ENCODE measurements at regions not wholly inside any gene's neighbourhood (a gene's known extent, or its start where the extent isn't known, plus 50 kb on each side); places are given as distances from the start of the nearest gene placed in this dataset.

DNA sequence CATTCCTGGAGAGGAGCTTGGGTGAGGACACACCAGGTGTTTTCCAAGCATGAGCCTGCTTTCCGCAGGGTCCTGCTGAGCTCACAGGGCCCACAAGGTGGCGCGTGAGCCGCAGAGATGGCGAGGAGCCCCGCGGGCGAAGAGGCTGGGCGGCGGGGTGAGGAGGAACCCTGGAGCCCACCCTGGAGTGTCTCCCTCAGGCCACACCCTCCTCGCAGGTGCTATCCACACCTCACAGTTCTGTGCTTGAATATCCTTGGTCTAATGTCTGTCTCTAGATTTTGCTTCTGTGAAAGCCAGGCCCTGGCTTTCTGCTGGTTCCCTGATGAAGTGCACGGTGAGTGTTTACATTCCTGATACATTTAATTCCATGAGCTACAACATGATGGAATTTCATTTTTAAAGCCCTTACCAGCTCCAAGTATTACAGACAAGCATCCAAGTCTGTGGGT lies 433.6 kb downstream of the ACTR3B start:
- intact Hi-C loops (cut with micrococcal nuclease; ENCODE audit: unreplicated experiment) (no loop called here), in situ Hi-C loops (cut with HindIII; ENCODE audit: low pct_unique_long_range_greater_than_20kb, low sequenced_read_pairs) (no loop called here)
- no peak for DNase-seq (ENCODE audit: low read depth, low spot score)
- H3K4me1 ChIP-seq (ENCODE audit: control insufficient read depth, insufficient read depth, low read length) = no peaks in the 10 kb centered on the region
- H3K36me3 ChIP-seq (ENCODE audit: control insufficient read depth, insufficient read depth, low read length) = no peaks in the 10 kb centered on the region
- no TSS peak for BruUV-seq (replicated peaks)
- no peak for TF ChIP-seq TCF7L2 (IDR thresholded peaks at IDR 0.05; ENCODE audit: low read depth, low read length)
- TF ChIP-seq, protein P1, sequence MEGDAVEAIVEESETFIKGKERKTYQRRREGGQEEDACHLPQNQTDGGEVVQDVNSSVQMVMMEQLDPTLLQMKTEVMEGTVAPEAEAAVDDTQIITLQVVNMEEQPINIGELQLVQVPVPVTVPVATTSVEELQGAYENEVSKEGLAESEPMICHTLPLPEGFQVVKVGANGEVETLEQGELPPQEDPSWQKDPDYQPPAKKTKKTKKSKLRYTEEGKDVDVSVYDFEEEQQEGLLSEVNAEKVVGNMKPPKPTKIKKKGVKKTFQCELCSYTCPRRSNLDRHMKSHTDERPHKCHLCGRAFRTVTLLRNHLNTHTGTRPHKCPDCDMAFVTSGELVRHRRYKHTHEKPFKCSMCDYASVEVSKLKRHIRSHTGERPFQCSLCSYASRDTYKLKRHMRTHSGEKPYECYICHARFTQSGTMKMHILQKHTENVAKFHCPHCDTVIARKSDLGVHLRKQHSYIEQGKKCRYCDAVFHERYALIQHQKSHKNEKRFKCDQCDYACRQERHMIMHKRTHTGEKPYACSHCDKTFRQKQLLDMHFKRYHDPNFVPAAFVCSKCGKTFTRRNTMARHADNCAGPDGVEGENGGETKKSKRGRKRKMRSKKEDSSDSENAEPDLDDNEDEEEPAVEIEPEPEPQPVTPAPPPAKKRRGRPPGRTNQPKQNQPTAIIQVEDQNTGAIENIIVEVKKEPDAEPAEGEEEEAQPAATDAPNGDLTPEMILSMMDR (IDR thresholded peaks at IDR 0.05) = peak; percentile 83
- ChIA-PET POLR2A (no interaction called here), CTCF (interaction anchor here (0.6 to 1.1 kb wide), 2 partner anchors 10 to 52 kb away, joined by 3 read pairs; no protein-coding TSS in a partner anchor)
- no peaks in the 10 kb centered on the region for H3K9me3 ChIP-seq (ENCODE audit: control insufficient read depth, insufficient read depth, low read depth, low read length)
- H3K27me3 ChIP-seq (ENCODE audit: control insufficient read depth, insufficient read depth, low read length) = no peaks in the 10 kb centered on the region
- no peak overlapping the region for H3K4me3 ChIP-seq (ENCODE audit: low read depth in 2 of 2, low read length in 2 of 2)
- ATAC-seq = peak; percentile 88
- H3K27ac ChIP-seq (ENCODE audit: low read length) = no peak overlapping the region

DNA sequence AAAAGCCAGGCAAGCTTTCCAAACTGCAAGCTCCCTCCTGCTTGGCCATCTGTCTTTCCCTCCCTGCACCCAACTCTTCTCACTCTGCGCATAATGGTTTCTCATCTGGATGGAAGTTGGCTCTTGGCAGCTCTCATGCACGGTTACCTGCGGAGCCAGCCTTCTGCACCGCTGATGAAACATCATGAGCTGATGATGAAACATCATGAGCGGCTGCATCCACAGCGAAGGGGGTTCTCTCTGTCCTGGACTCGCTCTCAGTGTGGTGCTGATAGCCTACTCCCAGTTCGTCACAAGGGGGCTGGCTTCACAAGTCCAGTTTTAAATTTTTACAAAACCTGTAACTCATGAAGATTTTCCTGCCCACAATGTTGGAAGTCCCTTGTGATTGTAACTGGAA lies 457.5 kb downstream of the ACTR3B start:
- Histone ChIP-seq H3K27me3 (ENCODE audit: control insufficient read depth, insufficient read depth, low read length) (no peaks in the 10 kb centered on the region), H3K4me3 (ENCODE audit: low read depth in 2 of 2, low read length in 2 of 2) (no peak overlapping the region), H3K36me3 (ENCODE audit: control insufficient read depth, insufficient read depth, low read length) (no peaks in the 10 kb centered on the region), H3K4me1 (ENCODE audit: control insufficient read depth, insufficient read depth, low read length) (no peaks in the 10 kb centered on the region), H3K27ac (ENCODE audit: low read length) (no peak overlapping the region), H3K9me3 (ENCODE audit: control insufficient read depth, insufficient read depth, low read depth, low read length) (no peaks in the 10 kb centered on the region)
- ATAC-seq = no peak
- POLR2A ChIA-PET = interaction anchor here (0.7 kb wide), 1 partner anchor 18 kb away, joined by 3 read pairs; no protein-coding TSS in a partner anchor
- DNase-seq (ENCODE audit: low read depth, low spot score) = no peak
- CTCF ChIA-PET = no interaction called here
- TF ChIP-seq POLR2AphosphoS5 (IDR thresholded peaks at IDR 0.05; ENCODE audit: low read depth, low read length) (no peak), SIN3A (IDR thresholded peaks at IDR 0.05; ENCODE audit: borderline replicate concordance, insufficient read depth, low read depth, low read length) (no peak), TCF7L2 (IDR thresholded peaks at IDR 0.05; ENCODE audit: low read depth, low read length) (no peak)
- TF ChIP-seq, protein P2, sequence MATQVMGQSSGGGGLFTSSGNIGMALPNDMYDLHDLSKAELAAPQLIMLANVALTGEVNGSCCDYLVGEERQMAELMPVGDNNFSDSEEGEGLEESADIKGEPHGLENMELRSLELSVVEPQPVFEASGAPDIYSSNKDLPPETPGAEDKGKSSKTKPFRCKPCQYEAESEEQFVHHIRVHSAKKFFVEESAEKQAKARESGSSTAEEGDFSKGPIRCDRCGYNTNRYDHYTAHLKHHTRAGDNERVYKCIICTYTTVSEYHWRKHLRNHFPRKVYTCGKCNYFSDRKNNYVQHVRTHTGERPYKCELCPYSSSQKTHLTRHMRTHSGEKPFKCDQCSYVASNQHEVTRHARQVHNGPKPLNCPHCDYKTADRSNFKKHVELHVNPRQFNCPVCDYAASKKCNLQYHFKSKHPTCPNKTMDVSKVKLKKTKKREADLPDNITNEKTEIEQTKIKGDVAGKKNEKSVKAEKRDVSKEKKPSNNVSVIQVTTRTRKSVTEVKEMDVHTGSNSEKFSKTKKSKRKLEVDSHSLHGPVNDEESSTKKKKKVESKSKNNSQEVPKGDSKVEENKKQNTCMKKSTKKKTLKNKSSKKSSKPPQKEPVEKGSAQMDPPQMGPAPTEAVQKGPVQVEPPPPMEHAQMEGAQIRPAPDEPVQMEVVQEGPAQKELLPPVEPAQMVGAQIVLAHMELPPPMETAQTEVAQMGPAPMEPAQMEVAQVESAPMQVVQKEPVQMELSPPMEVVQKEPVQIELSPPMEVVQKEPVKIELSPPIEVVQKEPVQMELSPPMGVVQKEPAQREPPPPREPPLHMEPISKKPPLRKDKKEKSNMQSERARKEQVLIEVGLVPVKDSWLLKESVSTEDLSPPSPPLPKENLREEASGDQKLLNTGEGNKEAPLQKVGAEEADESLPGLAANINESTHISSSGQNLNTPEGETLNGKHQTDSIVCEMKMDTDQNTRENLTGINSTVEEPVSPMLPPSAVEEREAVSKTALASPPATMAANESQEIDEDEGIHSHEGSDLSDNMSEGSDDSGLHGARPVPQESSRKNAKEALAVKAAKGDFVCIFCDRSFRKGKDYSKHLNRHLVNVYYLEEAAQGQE (IDR thresholded peaks at IDR 0.05; ENCODE audit: insufficient read depth in 1 of 2, low read depth in 2 of 2, low read length in 1 of 2) = no peak
- TF ChIP-seq, protein P1 (IDR thresholded peaks at IDR 0.05) = no peak
- BruUV-seq (replicated peaks) = no TSS peak
- intact Hi-C loops (cut with micrococcal nuclease; ENCODE audit: unreplicated experiment) (no loop called here), in situ Hi-C loops (cut with HindIII; ENCODE audit: low pct_unique_long_range_greater_than_20kb, low sequenced_read_pairs) (no loop called here)
